GM12891 (cell line): ENCODE measurements at regions not wholly inside any gene's neighbourhood (a gene's known extent, or its start where the extent isn't known, plus 50 kb on each side); places are given as distances from the start of the nearest gene placed in this dataset.
"Not testable (repeated sequence)": the region's sequence is repeated elsewhere in the genome, so short reads cannot be mapped to it uniquely, and the experiment has no call there.

ENCODE experiments used
- PAX5 ChIP-seq: IDR thresholded peaks from 2 replicates; pipeline ENCODE4 v1.6.1; 2011; ENCODE audit warnings: low read length, moderate library complexity, mild to moderate bottlenecking; ENCODE audit not compliant: insufficient read depth, severe bottlenecking
- POLR2A ChIP-seq: IDR thresholded peaks from 2 replicates; pipeline ENCODE4 v1.6.1; 2011; ENCODE audit warnings: low read depth, low read length, control low read depth
- POLR2AphosphoS5 ChIP-seq: IDR thresholded peaks from 2 replicates; pipeline ENCODE4 v1.6.1; 2011; ENCODE audit warnings: low read depth, low read length, control low read depth
- POU2F2 ChIP-seq: IDR thresholded peaks from 2 replicates; pipeline ENCODE4 v1.6.1; 2011; ENCODE audit warnings: low read depth, mild to moderate bottlenecking, control low read depth, low read length, moderate library complexity
- SPI1 ChIP-seq: IDR thresholded peaks from 2 replicates; pipeline ENCODE4 v1.6.1; 2011; ENCODE audit warnings: low read depth, low read length, control low read depth
- TAF1 ChIP-seq: IDR thresholded peaks from 2 replicates; pipeline ENCODE4 v1.6.1; 2011; ENCODE audit warnings: low read depth, low read length, control low read depth

DNA sequence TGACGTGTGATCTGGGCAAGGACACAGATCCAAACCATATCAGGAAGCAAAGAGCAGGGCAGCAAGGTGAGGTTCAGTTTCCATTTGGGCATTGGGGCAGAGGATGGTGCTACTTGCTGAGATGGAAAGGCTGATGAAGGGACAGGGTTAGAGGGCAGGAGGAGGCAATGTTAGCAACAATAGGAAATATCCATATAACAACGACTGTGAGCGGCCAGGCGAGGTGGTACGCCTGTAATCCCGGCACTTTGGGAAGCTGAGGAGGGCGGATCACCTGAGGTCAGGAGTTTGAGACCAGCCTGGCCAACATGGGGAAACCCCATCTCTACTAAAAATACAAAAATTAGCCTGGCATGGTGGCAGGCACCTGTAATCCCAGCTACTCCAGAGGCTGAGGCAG, 144.5 kb downstream of the IRX5 start:
- TF ChIP-seq SPI1, TAF1, POLR2AphosphoS5, POLR2A, POU2F2, PAX5: not testable (repeated sequence)
